GM13976 (cell line): ENCODE measurements at regions not wholly inside any gene's neighbourhood (a gene's known extent, or its start where the extent isn't known, plus 50 kb on each side); places are given as distances from the start of the nearest gene placed in this dataset.

Source experiments
- DNase-seq: peaks from one replicate; pipeline ENCODE4 v3.0.0; 2012; ENCODE audit warnings: low spot score
- CTCF ChIP-seq: IDR thresholded peaks from 2 replicates; pipeline ENCODE4 v1.5.1; 2012; ENCODE audit warnings: borderline replicate concordance, mild to moderate bottlenecking; ENCODE audit not compliant: insufficient read depth; ENCODE audit errors: extremely low read depth, missing control alignments, control extremely low read depth
- in situ Hi-C: fragments of 300-500 bp; cut with MboI; formaldehyde crosslinking; loops from one replicate; pipeline ENCODE4 v1.12.0; 2022; ENCODE audit warnings: low sequenced_read_pairs, mixed read lengths, inconsistent platforms; ENCODE audit not compliant: unreplicated experiment

GRCh38 chr9:23423999-23424398 is 402.0 kb downstream of the ELAVL2 start:
- no peak for DNase-seq
- in situ Hi-C loops = no loop called here
- no peak for TF ChIP-seq CTCF

- in situ Hi-C loops = no loop called here
- no peak for TF ChIP-seq CTCF
- DNase-seq = no peak
Observed at GRCh38 chr9:23426144-23426543, 399.9 kb downstream of the ELAVL2 start.

GRCh38 chr9:23431459-23431858 is 394.6 kb downstream of the ELAVL2 start:
- DNase-seq = no peak
- in situ Hi-C loops = no loop called here
- TF ChIP-seq CTCF = no peak

GRCh38 chr9:23434654-23435053 is 391.4 kb downstream of the ELAVL2 start:
- no peak for TF ChIP-seq CTCF
- in situ Hi-C loops = no loop called here
- DNase-seq = no peak

GRCh38 chr9:23438299-23438907 is 387.6 kb downstream of the ELAVL2 start:
- in situ Hi-C loops = no loop called here
- TF ChIP-seq CTCF = no peak
- no peak for DNase-seq

- DNase-seq = no peak
- TF ChIP-seq CTCF = no peak
- in situ Hi-C loops = no loop called here
Observed at GRCh38 chr9:23441275-23441674, 384.8 kb downstream of the ELAVL2 start.

- TF ChIP-seq CTCF = no peak
- DNase-seq = no peak
- in situ Hi-C loops = no loop called here
Observed at GRCh38 chr9:23444658-23445057, 381.4 kb downstream of the ELAVL2 start.
